Stimulated activated naive CD4-positive, alpha-beta T cell treated with Interleukin-2 at 50 U/mL for 16 hours (primary cell): ENCODE measurements at regions not wholly inside any gene's neighbourhood (a gene's known extent, or its start where the extent isn't known, plus 50 kb on each side); places are given as distances from the start of the nearest gene placed in this dataset.
"Not testable (repeated sequence)": the region's sequence is repeated elsewhere in the genome, so short reads cannot be mapped to it uniquely, and the experiment has no call there.

Source experiments
- DNase-seq: peaks from one replicate; lab custom pipeline; 2025; lab: John Stamatoyannopoulos, UW

DNA sequence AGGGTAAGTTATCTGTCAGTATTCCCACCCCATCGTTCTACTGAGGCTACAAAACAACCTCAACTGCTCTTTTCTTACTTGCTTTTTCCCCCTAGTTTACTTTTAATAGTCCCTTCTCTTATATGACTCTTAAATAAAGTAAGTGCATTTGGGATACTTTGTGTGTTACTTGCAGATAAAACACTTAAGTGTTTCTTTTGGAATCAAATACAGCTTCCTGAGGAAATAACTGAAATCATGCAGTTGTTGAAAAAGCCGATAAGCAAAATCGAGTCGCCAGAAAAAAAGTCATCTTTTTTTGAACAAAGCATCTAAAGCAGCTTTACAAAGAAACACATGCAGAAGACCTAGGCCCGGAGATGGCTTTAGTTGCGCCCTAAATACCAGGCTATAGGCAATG, 53.5 kb upstream of the EPB41L4A start:
- no peak for DNase-seq

GRCh38 chr5:112473989-112474388, 54.9 kb upstream of the EPB41L4A start:
- no peak for DNase-seq

DNA sequence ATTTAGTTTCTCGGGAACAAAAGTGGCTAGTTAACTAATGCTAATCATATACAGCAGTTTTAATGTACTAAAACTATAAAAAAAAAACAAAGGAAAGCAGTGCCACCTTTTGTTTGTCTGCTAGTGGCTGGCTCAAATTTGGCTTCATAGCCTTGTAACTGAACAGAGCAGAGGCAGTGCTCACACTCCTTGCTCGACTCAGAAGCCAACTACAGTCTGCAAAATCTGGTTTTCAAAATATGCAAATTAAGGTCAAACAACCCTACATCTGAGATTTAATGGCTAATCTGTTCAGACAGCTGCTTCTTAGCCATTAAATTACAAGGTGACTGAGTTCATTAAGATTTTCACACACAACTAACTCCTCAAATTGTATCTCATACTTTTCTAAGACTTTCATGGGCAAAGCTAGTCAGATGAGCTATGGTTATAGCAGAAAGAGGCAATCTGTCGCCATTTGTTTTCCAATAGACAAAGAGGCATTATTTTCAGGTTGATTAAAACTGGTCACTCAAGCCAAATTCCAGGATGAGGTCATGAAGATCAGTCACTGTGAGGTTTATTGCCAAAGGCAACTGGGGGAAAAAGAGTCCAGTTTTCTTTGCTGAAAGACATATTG, 56.8 kb upstream of the EPB41L4A start:
- no peak for DNase-seq

- no peak for DNase-seq
Measured at GRCh38 chr5:112479418-112479817, 60.3 kb upstream of the EPB41L4A start.

- DNase-seq = no peak
Measured at GRCh38 chr5:112480501-112480900, 61.4 kb upstream of the EPB41L4A start.

GRCh38 chr5:112483704-112484103, 64.6 kb upstream of the EPB41L4A start:
- no peak for DNase-seq

- DNase-seq = no peak
Measured at GRCh38 chr5:112485934-112486355, 66.9 kb upstream of the EPB41L4A start.

GRCh38 chr5:112491257-112491656, 72.2 kb upstream of the EPB41L4A start:
- no peak for DNase-seq

GRCh38 chr5:112492291-112492690, 73.2 kb upstream of the EPB41L4A start:
- DNase-seq = no peak

- not testable (repeated sequence) for DNase-seq
Measured at GRCh38 chr5:112503749-112504501, 84.8 kb upstream of the EPB41L4A start.

GRCh38 chr5:112509097-112509496, 90.0 kb upstream of the EPB41L4A start:
- not testable (repeated sequence) for DNase-seq

DNA sequence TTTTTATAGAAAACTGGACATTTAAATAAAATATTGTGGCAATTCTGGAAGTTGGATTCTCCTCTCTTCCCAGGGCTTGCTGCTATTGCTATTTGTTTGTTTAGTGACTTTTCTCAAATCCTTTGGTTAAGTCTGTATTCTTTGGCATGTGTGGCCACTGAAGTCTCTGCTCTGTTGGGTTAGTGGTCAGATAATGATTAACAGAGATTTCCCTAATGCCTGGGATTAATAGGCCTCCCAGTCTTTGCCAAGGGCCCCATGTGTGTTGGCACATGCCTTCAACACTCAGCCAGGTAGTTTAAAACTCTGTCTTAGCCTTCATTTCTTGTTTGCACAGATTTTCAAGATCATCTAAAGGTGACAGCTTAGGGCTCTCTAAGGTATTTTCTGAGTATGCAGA, 92.8 kb upstream of the EPB41L4A start:
- DNase-seq = no peak

DNA sequence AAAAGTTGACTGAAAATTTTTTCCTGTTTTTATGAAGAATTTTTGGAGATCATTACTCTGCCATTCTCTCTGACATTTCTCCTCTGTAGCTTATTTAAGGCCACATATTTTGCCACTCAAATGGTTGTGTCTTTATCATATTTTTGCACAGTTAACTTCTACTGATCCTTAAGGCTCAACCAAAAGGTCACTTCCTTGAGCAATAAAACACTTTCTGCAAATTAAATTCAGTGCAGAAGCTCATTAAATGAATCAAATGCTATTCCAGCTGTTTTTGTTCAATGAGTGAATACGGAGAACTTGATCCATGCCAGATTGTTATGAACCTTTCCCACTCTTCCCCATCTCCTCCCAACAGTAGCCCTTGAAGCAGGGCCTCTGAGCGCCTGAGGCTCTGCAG, 93.8 kb upstream of the EPB41L4A start:
- no peak for DNase-seq

DNA sequence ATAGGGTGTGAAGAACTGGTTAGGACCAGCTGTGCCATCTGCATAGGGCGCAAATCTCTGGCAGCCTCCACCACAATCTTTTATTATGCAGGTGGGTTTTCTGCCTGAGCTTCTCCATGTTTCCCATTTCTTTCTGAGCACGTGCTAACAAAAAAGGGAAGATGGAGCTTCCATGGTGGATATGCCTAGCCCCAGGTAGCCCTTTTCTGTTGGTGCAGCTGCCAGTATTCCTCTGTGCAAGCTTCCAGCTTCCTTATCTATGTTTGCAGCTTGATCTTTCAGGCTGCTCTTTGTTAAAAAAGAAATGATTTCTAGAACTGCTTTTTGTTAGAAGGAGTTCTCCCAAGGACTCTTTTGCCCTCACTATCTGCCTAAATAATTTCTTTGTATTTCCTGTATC, 95.0 kb upstream of the EPB41L4A start:
- no peak for DNase-seq

GRCh38 chr5:112520474-112520873, 101.4 kb upstream of the EPB41L4A start:
- not testable (repeated sequence) for DNase-seq

DNA sequence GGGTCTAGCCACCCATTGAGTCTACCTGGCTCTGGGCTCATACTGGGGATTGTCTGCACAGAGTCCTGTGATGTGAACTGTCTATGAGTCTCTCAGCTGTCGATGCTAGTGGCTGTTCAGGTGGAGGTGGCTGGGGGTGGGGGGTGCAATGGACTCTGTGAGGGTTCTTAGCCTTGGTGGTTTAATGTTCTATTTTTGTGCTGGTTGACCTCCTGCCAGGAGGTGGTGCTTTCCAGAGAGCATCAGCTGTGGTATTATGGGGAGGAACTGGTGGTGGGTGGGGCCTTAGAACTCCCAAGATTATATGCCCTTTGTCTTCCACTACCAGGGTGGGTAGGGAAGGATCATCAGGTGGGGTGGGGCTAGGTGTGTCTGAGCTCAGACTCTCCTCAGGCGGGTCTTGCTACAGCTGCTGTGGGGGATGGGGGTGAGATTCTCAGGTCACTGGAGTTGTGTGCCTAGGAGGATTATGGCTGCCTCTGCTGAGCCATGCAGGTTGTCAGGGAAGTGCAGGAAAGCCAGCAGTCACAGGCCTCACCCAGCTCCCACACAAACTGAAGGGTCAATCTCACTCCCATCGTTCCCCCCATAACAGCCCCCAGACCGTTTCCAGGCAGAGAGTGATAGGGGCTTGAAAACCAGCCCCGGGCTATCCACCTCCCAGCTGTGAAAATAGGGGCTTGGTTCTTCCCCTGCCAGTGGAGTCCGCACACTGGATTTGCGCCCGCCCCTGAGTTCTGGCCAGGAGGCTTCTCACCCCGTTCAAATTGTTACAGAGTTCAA, 104.0 kb upstream of the EPB41L4A start:
- not testable (repeated sequence) for DNase-seq

- not testable (repeated sequence) for DNase-seq
Measured at GRCh38 chr5:112523674-112524263, 104.7 kb upstream of the EPB41L4A start.

- no peak for DNase-seq
Measured at GRCh38 chr5:112525217-112525616, 106.1 kb upstream of the EPB41L4A start.

DNA sequence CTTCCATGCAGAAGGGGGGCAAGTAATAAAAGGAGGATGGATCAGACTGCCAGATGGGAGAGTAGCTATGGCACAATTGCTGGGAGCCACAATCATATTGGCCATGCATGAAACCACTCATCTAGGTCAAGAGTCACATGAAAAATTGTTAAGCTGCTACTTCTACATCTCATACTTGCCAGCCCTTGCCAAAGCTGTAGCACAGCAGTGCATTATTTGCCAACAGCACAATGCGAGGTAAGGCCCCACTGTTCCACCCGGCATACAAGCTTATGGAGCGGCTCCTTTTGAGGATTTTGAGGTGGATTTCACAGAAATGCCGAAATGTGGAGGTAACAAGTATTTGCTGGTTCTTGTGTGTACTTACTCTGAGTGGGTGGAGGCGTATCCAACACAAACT, 109.9 kb upstream of the EPB41L4A start:
- DNase-seq = no peak

DNA sequence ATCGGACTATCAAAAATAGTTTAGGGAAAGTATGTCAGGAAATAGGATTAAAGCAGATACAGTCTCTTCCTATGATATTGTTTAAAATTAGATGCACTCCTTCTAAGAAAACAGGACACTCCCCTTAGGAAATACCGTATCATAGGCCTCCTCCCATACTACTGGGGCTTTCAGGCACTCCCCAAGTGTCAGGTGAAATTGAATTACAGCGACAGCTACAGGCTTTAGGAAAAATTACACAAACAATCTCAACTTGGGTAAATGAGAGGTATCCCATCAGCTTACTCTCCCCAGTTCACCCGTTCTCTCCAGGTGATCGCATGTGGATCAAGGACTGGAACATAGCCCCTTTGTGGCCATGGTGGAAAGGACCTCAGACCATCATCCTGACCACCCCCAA, 110.4 kb upstream of the EPB41L4A start:
- no peak for DNase-seq

- no peak for DNase-seq
Measured at GRCh38 chr5:112532654-112533360, 113.7 kb upstream of the EPB41L4A start.

- DNase-seq = no peak
Measured at GRCh38 chr5:112533362-112533761, 114.3 kb upstream of the EPB41L4A start.
